ENCODE measurements at regions not wholly inside any gene's neighbourhood (a gene's known extent, or its start where the extent isn't known, plus 50 kb on each side); places are given as distances from the start of the nearest gene placed in this dataset.
A peak's percentile ranks its signal among the peaks of the same experiment; 100 is the strongest.

GRCh38 chr18:32621034-32621433 is 150.4 kb upstream of the GAREM1 start:
- DNase-seq (ENCODE audit: low spot score) = no peak

GRCh38 chr18:32618546-32618945 is 147.9 kb upstream of the GAREM1 start:
- DNase-seq (ENCODE audit: low spot score) = no peak

GRCh38 chr18:32613821-32614220 is 143.1 kb upstream of the GAREM1 start:
- DNase-seq (ENCODE audit: low spot score) = no peak

GRCh38 chr18:32612651-32613050 is 142.0 kb upstream of the GAREM1 start:
- DNase-seq (ENCODE audit: low spot score) = no peak

GRCh38 chr18:32610176-32610575 is 139.5 kb upstream of the GAREM1 start:
- no peak for DNase-seq (ENCODE audit: low spot score)

GRCh38 chr18:32607816-32608215 is 137.1 kb upstream of the GAREM1 start:
- DNase-seq (ENCODE audit: low spot score) = no peak

GRCh38 chr18:32598144-32598543 is 127.5 kb upstream of the GAREM1 start:
- DNase-seq (ENCODE audit: low spot score) = no peak

- DNase-seq (ENCODE audit: low spot score) = no peak
These were observed 125.8 kb upstream of the GAREM1 start for GRCh38 chr18:32596501-32596900.

- DNase-seq (ENCODE audit: low spot score) = no peak
These were observed 125.2 kb upstream of the GAREM1 start for GRCh38 chr18:32595832-32596231.

- no peak for DNase-seq (ENCODE audit: low spot score)
These were observed 117.5 kb upstream of the GAREM1 start for GRCh38 chr18:32588191-32588590.

- DNase-seq (ENCODE audit: low spot score) = no peak
These were observed 112.7 kb upstream of the GAREM1 start for GRCh38 chr18:32583431-32583830.

GRCh38 chr18:32582455-32582854 is 111.8 kb upstream of the GAREM1 start:
- DNase-seq (ENCODE audit: low spot score) = no peak

- no peak for DNase-seq (ENCODE audit: low spot score)
These were observed 106.9 kb upstream of the GAREM1 start for GRCh38 chr18:32577561-32577960.

GRCh38 chr18:32576296-32576916 is 105.7 kb upstream of the GAREM1 start:
- peak; percentile 69 for DNase-seq (ENCODE audit: low spot score)

- no peak for DNase-seq (ENCODE audit: low spot score)
These were observed 96.3 kb upstream of the GAREM1 start for GRCh38 chr18:32566960-32567359.

- DNase-seq (ENCODE audit: low spot score) = no peak
These were observed 83.1 kb upstream of the GAREM1 start for GRCh38 chr18:32553640-32554365.

GRCh38 chr18:32553174-32553573 is 82.5 kb upstream of the GAREM1 start:
- no peak for DNase-seq (ENCODE audit: low spot score)

- peak; percentile 80 for DNase-seq (ENCODE audit: low spot score)
These were observed 81.8 kb upstream of the GAREM1 start for GRCh38 chr18:32552421-32553030.

- no peak for DNase-seq (ENCODE audit: low spot score)
These were observed 80.3 kb upstream of the GAREM1 start for GRCh38 chr18:32550963-32551362.

- DNase-seq (ENCODE audit: low spot score) = peak; percentile 72
These were observed 78.8 kb upstream of the GAREM1 start for GRCh38 chr18:32549248-32550110.

- no peak for DNase-seq (ENCODE audit: low spot score)
These were observed 78.0 kb upstream of the GAREM1 start for GRCh38 chr18:32548688-32549087.

GRCh38 chr18:32545631-32546030 is 74.9 kb upstream of the GAREM1 start:
- DNase-seq (ENCODE audit: low spot score) = no peak
